SK-N-MC (cell line): ENCODE measurements at regions not wholly inside any gene's neighbourhood (a gene's known extent, or its start where the extent isn't known, plus 50 kb on each side); places are given as distances from the start of the nearest gene placed in this dataset.

Experiments used
- EZH2 ChIP-seq: fragments of 200-600 bp; sonication (generic); IDR thresholded peaks from one replicate; pipeline ENCODE4 v1.6.1; 2017; ENCODE audit warnings: antibody characterized with exemption
- POLR2AphosphoS5 ChIP-seq: IDR thresholded peaks from 2 replicates; pipeline ENCODE4 v1.6.1; 2012; ENCODE audit warnings: mild to moderate bottlenecking, low read depth, low read length, borderline replicate concordance

- TF ChIP-seq POLR2AphosphoS5 (no peak), EZH2 (no peak)
These were observed 646.4 kb upstream of the NR2F2 start for GRCh38 chr15:95684126-95684525.
